Activated CD8-positive, alpha-beta memory T cell treated with anti-CD3 and anti-CD28 coated beads for 48 hours (primary cell): ENCODE measurements at regions not wholly inside any gene's neighbourhood (a gene's known extent, or its start where the extent isn't known, plus 50 kb on each side); places are given as distances from the start of the nearest gene placed in this dataset.

Source experiments
- DNase-seq, 3 experiments: peaks; one replicate each; pipeline ENCODE4 v3.0.0-alpha.2; 2020; ENCODE audit warnings: low read depth in 2 of 3, low spot score in 2 of 3

DNA sequence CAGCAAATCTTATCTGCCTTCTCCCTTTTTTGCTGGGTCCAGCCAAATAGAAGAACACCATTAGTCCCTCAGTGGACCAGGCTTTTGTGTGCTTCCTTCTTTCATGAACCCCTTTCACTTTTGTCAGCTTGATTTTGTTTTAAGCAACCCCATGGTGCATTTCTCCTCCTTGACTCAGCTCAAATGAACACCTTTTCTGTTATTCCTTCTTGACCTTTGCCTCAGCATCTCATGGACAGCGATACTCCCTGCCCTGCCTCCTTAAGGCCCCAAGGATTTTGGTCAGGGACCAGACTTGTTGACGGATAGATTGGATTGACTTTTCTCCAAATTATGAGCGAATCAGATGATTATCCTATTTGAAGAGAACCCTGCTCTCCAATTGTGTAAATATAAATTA is 356.6 kb upstream of the USP24 start:
- no peak for DNase-seq

DNA sequence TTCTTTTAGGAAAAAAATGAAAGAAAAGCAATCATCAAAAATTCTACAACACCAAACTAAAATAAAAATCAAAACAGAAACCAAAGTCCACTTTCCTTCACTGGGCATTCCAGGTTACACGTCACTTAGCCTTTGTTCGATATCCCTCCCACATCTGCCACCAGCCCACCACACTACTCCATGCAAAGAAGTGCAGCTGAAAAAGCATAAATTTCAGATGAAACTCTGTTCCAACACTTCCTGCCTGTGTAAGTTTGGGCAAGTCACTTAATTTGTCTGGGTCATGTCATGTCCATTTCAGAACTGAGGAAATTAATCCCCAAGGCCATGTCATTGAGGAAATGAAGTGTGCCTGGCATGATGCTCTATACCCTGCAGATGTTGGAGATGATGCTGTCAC is 354.3 kb upstream of the USP24 start:
- DNase-seq: no peak

DNA sequence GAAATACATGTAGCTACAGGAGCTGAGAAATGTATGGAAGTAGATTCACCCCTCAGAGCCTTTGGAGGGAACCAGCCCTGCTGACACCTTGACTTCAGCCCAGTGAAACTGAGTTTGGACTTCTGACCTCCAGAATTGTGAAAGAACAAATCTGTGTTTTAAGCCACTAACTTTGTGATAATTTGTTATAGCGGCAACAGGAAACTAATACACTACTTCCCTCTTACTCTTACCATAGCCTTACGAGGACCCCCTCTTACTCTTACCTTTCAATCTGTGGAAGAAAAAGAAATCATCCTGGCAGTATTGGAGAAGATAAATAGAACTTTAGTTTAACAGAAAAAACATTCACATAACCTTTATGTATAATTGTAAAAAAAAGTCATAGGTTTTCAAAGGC is 353.6 kb upstream of the USP24 start:
- DNase-seq: no peak

DNA sequence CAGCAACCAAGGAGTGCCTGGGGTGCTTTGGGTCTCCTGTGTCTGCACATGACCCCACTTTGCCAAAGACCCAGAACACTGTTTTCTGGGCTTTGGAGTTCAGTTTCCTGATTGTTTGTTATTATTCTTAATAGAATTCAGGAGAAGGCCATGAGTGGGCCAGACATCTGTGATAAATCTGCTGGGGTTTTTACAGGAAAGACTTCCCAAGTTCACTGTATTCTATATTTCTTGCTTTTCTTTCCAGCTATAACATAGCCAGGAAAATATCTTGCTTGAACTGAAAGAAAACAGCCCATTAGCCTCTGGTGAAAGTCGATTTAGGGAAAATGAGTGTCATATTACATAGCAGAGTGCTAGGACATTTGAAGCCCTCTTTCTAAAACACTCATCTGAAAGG is 345.1 kb upstream of the USP24 start:
- no peak for DNase-seq

DNA sequence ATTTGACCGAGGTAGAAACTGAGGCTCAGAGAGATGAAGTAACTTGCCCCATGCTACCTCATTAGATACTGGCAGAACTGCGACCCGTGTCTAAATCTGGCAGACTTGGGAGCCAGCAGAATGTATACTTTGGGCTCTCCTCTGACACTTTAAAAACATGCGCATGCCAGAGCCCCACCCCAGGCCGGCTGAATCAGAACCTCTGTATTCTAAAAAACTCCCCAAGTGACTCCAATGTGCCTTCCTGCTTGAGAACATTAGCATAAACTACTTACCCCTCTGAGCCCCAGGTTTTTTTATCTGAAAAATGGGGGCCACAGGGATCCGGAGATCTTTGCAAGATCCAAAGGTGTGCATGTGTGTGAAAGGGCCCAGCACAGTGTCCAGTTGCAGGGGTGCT is 344.7 kb upstream of the USP24 start:
- DNase-seq: no peak

DNA sequence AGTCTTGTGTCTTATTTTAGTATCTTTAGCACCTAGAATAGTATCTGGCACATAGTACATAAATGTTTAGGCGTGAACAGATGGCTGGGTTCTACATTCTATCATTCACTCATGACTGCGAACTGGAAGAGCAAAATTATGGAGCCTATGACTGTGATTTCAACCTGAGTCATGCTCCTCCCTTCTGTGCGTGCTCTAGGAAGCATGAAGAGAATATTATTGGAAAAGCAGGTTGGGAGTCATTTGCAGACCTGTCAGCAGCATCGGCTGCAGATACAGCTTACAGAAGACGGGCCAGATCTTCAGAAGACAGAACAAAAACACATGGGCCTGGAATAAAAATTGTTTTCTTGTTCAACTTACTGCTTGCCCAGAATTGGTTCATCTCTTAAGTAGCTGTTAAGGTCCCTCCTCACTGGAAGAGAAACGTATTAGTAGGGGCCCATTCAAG is 344.0 kb upstream of the USP24 start:
- DNase-seq: no peak

DNA sequence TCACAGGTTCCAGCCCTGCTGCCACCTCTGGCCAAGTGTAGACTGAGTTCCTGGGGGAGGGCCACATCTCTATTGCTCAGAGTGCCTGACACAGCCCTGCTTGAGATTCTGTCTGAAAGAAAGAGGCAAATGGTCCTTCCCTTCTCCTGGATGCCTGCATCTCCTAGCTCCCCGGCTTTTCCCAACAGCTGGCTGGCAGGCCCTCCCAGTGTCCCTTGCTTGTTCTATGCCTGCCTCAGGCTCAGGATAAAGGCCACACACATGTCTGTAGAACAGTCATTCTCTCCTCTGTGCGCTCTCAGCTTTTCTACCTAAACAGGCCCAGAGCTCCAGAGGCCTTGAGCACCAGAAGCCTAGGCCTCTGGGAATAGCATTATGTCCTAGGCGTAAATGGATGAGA is 343.4 kb upstream of the USP24 start:
- DNase-seq: no peak

DNA sequence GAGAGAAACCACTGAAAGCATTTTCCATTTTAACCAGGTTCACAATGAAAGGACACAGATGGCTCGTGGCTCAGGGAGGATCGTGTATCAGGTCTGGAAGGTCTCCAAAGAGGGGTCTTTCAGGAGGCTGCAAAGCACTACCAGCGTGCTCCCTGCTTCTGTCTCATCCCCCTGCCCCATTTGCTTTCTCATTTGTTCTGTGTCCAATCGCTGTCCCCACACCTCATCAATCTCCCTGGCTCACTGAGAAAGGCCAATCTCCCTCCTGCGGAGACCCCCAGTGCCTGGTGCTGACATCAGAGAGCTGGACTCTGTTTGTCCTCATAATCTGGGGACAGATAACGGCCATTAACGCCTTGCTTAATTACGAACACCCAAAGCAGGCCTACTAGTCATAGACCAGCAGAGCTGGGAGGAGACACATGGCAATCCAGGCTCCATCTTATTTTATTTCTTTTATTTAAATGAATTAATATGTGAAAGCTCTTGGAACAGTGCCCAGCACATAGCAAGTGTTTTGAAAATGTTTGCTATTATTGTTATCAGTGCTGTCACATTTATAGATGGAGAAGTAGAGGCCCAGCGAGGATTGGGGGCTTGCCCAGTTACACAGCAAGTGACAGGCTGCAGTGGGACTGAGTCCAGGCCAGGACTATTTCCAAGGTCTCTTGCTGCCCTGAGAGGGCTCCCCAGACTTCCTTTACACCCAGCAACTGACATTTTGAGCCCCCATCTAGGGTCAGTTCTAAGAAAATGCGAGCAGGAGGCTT is 341.0 kb upstream of the USP24 start:
- no peak for DNase-seq

DNA sequence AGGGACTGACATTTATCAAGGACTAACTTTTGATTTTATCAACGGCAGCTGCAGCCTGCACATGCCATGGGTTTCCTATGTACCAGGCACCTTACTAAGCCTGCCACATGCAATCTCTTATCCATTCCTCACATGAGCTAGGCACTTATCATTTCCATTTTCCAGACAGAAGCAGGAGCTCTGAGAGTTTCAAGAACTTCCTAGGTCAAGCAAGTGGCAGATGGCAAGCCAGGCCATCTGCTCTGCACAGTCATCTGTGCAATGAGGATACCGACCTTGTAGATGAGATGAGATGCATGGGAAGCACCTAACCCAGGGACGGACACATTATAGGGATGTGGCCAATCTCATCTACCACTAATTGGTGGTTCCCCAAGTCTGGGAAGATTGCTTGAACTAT is 339.4 kb upstream of the USP24 start:
- no peak for DNase-seq

DNA sequence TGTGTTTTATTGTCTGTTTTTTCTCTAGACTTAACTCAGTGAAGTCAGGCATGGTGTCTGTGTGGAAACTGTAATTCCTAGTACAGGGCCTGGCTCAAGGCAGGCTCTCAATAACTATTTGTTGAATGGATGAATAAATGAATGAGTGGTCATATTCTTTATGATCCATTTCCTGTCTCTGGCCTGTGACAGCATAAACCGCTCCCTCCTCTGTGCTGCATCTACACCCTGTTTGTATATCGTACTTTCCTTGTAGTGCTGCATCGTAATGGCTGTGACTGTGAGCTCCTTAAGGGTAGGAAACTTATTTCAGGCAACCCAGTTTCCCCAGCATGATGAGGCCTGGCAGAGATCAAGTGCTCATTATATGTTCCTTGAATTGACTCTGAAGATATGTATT is 337.5 kb upstream of the USP24 start:
- DNase-seq: no peak

DNA sequence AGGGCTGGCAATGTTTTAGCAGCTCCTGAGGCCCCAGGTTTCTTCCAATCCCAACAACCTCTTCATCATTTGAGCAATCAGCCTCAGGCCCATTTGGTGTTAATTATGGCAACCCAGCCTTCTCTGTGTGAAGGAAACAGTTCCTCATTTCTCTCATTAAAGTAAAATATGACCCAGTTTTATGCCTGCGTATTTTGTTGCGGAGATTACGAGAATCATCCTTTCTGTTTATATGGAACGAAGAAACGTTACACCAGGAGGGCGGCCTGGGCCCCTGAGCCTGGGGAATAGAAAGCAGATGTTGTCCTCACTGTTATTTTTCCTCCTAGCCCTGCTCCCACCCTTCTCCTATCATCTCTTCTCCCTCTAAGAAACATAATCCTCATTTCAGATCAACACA is 332.2 kb upstream of the USP24 start:
- DNase-seq: no peak

DNA sequence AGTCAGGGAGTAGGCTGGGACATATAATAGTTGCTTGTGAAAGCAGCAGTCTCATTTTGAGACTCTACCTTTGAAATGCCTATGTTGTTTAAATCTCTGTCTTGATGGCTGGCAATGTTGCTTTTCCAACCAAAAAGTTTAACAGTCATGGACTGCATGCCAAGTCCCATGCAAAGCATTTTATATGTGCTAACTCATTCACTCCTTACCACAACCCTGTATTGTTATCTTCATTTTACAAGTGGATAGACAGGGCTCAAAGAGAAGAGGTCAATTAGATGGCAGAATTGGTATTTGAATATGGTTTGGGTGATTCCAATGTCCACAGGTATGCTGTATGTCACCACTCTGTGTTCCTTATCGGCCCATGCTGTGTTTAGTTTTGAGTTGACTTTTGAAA is 331.4 kb upstream of the USP24 start:
- DNase-seq: no peak

DNA sequence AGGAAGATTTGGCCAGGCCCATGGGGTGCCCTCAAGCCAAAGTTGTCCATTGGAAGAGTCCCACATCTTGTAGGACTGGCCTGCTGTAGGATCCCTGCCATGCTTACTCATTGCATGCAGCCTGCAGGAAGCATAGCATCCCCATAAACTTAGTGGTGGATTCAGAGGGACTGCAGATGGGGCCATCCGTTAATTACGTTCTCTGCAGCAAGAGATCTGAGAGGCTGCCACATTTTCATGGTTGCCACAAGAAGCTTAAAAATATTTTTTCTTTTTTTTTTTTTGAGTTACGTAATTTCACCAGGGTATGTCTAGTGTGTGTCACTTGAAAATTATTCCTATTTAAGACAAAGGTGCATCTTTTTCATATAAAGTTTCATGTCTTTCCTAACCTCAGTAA is 329.7 kb upstream of the USP24 start:
- no peak for DNase-seq

DNA sequence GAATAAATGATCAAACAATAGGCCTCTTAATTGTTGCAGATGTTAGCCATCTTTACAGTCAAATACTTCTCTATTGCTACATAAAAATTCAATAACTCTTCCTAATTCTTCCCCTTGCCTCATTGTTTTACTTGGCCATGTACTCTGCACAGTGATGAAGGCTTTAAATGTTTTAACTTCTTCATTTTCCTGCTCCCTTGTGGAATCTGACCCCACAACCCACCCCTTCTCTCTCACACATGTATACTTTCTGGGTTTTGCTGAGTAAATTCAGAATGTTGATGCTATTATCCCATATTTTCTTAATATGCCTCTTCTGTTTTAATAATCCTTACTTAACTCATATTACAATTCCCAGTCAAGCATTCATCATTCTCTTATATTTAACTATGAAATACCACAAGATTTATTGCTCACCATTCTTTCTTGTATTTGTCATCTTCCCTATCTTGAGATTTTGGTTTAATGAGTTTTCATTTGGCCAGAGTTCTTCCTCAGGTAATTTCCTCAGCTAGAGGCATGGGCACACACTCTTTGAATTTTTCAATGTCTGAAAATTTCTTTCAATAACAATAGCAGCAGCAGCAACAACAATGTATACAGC is 327.8 kb upstream of the USP24 start:
- no peak for DNase-seq

DNA sequence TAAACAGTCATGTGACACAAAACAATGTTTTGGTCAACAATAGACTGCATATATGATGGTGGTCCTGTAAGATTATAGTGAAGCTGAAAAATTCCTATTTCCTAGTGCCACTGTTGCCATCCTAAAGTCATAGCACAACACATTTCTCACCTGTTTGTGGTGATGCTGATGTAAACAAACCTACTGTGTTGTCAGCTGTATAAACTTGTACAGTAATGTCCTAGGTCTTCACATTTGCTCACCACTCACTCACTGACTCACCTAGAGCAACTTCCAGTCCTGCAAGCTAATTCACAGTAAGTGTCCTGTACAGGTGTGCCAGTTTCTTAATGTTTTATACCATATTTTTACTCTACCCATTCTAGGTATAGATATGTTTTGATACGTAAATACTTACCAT is 326.1 kb upstream of the USP24 start:
- no peak for DNase-seq

DNA sequence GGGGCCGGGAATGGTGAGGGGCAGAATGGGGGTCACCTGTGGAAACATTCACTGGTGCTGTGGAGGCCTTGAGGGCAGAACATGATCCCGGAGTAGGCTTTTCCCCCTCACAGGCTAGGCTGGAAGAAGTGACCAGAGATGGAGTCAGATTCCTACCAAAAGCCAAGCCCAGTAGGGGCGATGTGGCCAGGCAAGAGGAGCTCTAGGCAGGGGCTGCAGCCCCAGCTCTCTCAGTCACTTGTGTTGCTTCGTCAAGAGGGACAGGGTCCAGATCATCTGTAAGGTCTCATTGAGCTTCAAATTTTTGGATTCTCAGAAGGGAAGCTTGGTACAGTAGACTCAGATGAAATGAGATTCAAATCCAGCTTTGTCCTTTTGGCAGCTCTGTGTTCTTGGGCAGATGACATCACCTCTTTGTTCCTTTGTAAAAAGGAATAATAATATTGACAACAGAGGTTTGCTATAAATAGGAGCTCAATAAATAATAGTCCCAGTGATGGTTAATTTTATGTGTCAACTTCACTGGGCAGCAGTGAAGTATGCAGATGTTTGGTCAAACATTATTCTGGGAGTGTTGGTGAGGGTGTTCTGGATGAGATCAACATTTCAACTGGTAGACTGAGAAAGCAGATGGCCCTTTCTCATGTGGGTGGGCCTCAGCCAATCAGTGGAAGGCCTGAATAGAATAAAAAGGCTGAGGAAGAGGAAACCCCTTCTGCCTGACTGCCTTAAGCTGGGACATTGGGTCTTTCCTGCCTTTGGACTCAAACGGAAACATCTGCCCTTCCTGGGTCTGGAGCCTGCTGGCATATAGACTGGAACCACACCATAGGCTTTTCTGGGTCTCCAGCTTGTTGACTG is 324.7 kb upstream of the USP24 start:
- no peak for DNase-seq

DNA sequence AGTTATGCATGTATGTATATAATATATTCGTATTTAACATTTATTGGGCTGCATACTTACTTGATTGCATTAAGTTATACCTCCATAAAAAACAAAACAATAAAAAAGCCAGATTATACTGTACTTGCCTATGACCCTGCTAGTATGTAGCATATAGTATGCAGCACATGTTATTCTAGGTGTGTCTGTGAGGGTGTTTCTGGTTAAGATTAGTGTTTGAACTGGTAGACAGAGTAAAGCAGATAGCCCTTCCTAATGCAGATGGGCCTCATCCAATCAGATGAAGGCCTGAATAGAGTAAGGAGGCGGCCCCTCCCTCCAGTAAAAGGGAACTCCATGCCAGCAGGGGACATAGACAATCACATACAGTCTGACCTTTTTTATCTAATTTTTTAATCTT is 323.3 kb upstream of the USP24 start:
- DNase-seq: no peak

DNA sequence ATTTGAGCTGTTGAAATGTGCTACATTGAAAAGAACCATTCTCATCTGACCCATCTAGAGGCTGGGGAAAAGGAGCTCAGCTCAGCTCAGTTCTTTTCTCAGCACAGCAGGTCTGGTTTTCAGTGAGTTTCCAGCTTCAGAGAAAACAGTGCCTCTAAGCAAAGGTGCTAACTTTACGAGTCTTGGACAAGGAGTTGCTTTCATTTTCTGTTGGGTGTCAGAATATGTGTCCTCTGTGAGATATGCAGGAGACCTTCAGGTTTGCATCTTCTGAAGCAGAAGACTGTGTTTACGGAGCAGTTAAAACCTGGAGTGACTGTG is 321.3 kb upstream of the USP24 start:
- no peak for DNase-seq

DNA sequence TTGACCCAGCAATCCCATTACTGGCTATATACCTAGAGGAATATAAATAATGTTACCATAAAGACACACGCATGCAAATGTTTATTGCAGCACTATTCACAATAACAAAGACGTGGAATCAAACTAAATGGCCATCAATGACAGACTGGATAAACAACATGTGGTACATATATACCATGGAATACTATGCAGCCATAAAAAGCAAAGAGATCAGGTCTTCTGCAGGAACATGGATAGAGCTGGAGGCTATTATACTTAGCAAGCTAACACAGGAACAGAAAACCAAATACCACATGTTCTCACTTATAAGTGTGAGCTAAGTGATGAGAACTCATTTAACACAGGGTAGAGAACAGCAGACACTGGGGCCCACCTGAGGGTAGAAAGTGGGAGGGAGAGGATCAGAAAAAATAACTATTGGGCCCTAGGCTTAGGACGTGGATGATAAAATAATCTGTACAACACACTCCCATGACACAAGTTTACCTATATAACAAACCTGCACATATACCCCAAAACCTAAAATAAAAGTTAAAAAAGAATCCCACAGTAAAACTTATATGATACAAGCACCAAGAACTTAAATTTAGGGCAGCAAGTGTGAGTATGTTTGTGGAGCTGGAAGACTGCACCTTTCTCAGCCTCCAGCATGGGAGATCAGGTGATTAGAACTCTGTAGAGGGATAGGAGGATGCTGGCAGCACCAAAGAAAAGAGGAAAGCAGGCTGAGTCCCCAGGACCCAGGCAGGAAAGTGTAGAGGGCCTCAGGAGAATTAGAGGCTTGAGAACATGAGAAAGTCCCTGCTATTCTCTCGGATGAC is 320.8 kb upstream of the USP24 start:
- DNase-seq: no peak

DNA sequence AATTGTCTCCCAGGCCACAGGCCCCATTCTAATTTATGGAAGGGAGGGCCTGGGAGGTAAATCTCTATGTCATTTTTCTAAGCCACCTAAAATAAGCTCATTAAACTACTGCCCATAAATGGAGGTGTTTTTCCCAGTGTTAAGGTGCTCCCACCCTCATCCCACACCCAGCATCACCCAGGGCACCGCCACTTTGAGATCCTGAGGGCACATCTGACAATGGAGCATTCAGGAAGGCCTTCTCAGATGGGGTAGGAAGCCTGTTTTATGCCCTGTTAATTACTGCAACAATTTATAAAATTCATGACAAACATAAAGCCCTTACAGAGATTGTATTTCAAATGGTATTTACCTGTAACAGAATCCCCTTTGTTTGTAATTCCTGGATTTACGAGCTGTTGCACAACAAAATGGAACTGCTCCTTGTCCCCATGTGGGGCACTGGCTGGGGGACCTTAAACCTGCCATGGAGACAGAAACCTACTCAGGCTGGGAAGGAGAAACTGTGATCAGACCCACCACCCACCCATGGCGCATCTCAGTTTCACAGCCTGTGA is 319.5 kb upstream of the USP24 start:
- no peak for DNase-seq

DNA sequence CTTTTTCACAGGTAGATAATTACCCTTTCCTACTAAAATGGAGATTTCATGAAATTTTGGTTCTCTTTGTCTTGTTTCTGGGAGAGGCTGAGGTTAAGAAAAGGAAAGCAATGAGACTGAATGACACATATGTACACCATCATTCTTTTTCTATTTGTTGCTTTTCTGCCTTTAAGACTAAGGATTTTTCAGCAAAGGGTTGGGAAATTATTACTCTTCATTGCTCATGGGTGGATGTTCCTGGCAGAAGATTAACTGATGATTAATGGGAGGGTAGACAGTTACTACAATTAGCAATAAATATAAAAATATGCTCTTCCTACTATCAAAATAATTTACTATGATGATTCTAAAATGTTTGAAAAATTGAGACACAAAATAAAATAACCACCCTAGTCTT is 316.5 kb upstream of the USP24 start:
- no peak for DNase-seq
